Mammary epithelial cell (primary cell): ENCODE measurements at regions not wholly inside any gene's neighbourhood (a gene's known extent, or its start where the extent isn't known, plus 50 kb on each side); places are given as distances from the start of the nearest gene placed in this dataset.

ENCODE experiments used
- EZH2 ChIP-seq: IDR thresholded peaks from 2 replicates; pipeline ENCODE4 v1.6.1; 2012; ENCODE audit warnings: low read length, inconsistent platforms, borderline replicate concordance
- TF ChIP-seq, protein P1 (sequence below), 2 donors: IDR thresholded peaks in 1 of 2; conservative IDR thresholded peaks in 1 of 2; 2 replicates each; pipeline ENCODE4 v1.5.1; 2011 to 2012; ENCODE audit warnings: inconsistent platforms in 2 of 2, low read length in 2 of 2, mild to moderate bottlenecking in 2 of 2, control low read depth in 1 of 2, low read depth in 1 of 2; ENCODE audit not compliant: insufficient read depth in 1 of 2; ENCODE audit errors: extremely low read depth in 1 of 2

DNA sequence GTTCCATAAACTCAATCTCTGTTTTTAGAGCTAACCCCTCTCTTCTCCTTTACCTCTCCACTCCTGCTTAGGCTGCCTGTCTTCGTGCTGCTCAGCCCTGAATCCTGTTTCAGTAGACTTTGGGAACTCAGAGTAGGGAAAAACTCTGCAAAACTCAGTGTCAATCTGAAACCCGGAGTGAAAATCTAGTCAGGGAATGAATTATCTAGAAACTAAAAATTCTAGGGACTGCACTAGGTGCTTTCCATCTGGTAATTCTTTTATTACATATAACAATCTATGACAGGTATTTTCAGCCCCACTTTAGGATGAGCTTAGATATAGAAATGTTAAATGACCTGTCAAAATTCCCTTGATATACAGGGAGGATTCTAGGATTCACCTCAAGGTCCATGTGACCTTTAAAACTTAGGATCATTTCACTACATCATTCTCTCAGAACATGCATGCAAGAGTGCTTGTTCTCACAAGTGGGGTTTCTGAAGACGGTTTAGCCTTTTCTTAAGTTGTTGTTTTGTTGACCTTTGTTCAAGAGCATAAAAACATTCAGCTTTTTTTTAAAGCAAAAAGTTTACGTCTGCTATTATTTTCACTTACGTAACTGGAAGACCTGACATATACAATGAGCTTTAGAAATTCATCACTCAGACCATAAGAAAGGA is 108.2 kb upstream of the MBNL1 start:
- TF ChIP-seq, protein P1, sequence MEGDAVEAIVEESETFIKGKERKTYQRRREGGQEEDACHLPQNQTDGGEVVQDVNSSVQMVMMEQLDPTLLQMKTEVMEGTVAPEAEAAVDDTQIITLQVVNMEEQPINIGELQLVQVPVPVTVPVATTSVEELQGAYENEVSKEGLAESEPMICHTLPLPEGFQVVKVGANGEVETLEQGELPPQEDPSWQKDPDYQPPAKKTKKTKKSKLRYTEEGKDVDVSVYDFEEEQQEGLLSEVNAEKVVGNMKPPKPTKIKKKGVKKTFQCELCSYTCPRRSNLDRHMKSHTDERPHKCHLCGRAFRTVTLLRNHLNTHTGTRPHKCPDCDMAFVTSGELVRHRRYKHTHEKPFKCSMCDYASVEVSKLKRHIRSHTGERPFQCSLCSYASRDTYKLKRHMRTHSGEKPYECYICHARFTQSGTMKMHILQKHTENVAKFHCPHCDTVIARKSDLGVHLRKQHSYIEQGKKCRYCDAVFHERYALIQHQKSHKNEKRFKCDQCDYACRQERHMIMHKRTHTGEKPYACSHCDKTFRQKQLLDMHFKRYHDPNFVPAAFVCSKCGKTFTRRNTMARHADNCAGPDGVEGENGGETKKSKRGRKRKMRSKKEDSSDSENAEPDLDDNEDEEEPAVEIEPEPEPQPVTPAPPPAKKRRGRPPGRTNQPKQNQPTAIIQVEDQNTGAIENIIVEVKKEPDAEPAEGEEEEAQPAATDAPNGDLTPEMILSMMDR (conservative IDR thresholded peaks at IDR 0.05 in 1 of 2, IDR thresholded peaks at IDR 0.05 in 1 of 2; ENCODE audit: extremely low read depth in 1 of 2, insufficient read depth in 1 of 2, low read depth in 1 of 2, low read length in 2 of 2): no peak
- no peak for TF ChIP-seq EZH2
